GM23248 (cell line): ENCODE measurements at regions not wholly inside any gene's neighbourhood (a gene's known extent, or its start where the extent isn't known, plus 50 kb on each side); places are given as distances from the start of the nearest gene placed in this dataset.

Source experiments
- DNase-seq: peaks from one replicate; pipeline ENCODE4 v3.0.0-alpha.2; 2015
- H2AFZ ChIP-seq: fragments of 200-600 bp; sonication (generic); 2 replicates; pipeline ENCODE4 v1.6.1; 2016; ENCODE audit warnings: antibody characterized with exemption
- H3F3A ChIP-seq: fragments of 200-600 bp; sonication (generic); 2 replicates; pipeline ENCODE4 v1.6.1; 2016; ENCODE audit warnings: mild to moderate bottlenecking, antibody characterized with exemption, mixed run types; ENCODE audit not compliant: insufficient read depth
- H3K27ac ChIP-seq: fragments of 200-600 bp; sonication (generic); 2 replicates; pipeline ENCODE4 v1.5.1; 2016; ENCODE audit warnings: mild to moderate bottlenecking
- H3K27me3 ChIP-seq: fragments of 200-600 bp; sonication (generic); replicated peaks from 2 replicates; pipeline ENCODE4 v1.6.1; 2016; ENCODE audit warnings: mild to moderate bottlenecking; ENCODE audit not compliant: insufficient read depth
- H3K36me3 ChIP-seq: fragments of 200-600 bp; sonication (generic); 2 replicates; pipeline ENCODE4 v1.6.1; 2016; ENCODE audit warnings: low read depth, mild to moderate bottlenecking
- H3K4me1 ChIP-seq: fragments of 200-600 bp; sonication (generic); 2 replicates; pipeline ENCODE4 v1.6.1; 2016; ENCODE audit warnings: mild to moderate bottlenecking; ENCODE audit not compliant: insufficient read depth
- H3K4me2 ChIP-seq: fragments of 200-600 bp; sonication (generic); one replicate; pipeline ENCODE4 v1.6.1; 2016; ENCODE audit warnings: mild to moderate bottlenecking; ENCODE audit not compliant: unreplicated experiment
- H3K4me3 ChIP-seq: fragments of 200-600 bp; sonication (generic); 2 replicates; pipeline ENCODE4 v1.5.1; 2016; ENCODE audit warnings: mild to moderate bottlenecking
- H3K79me2 ChIP-seq: fragments of 200-600 bp; sonication (generic); 2 replicates; pipeline ENCODE4 v1.6.1; 2016; ENCODE audit warnings: mild to moderate bottlenecking; ENCODE audit not compliant: insufficient read depth
- H3K9ac ChIP-seq: fragments of 200-600 bp; sonication (generic); 2 replicates; pipeline ENCODE4 v1.6.1; 2016; ENCODE audit warnings: mild to moderate bottlenecking
- H3K9me2 ChIP-seq: fragments of 200-600 bp; sonication (generic); 2 replicates; pipeline ENCODE4 v1.6.1; 2016; ENCODE audit warnings: mixed run types, mild to moderate bottlenecking, moderate library complexity; ENCODE audit not compliant: insufficient read depth
- H3K9me3 ChIP-seq: fragments of 200-600 bp; sonication (generic); one replicate; pipeline ENCODE4 v1.6.1; 2017; ENCODE audit warnings: low read depth
- H4K20me1 ChIP-seq: fragments of 200-600 bp; sonication (generic); 2 replicates; pipeline ENCODE4 v1.6.0; 2016; ENCODE audit not compliant: insufficient read depth
- EZH2 ChIP-seq: fragments of 200-600 bp; sonication (generic); IDR thresholded peaks from 2 replicates; pipeline ENCODE4 v1.6.1; 2018; ENCODE audit warnings: antibody characterized with exemption, mild to moderate bottlenecking; ENCODE audit not compliant: insufficient read depth, poor library complexity, severe bottlenecking
- EZH2phosphoT487 ChIP-seq: fragments of 200-600 bp; sonication (generic); IDR thresholded peaks from 2 replicates; pipeline ENCODE4 v1.6.1; 2018; ENCODE audit warnings: antibody characterized with exemption, moderate library complexity, mild to moderate bottlenecking, low read depth; ENCODE audit not compliant: insufficient read depth
- WGBS, 2 experiments: methylation state at CpG; one replicate each; pipeline ENCODE4 v1.1.6; 2015 to 2017; ENCODE audit warnings: low lambda C conversion rate in 2 of 2, low coverage in 1 of 2; ENCODE audit errors: missing lambda C conversion rate in 2 of 2; 5-methylcytosine and 5-hydroxymethylcytosine counted together
- in situ Hi-C: fragments of 300-500 bp; cut with MboI; formaldehyde crosslinking; loops from 2 replicates; pipeline ENCODE4 v1.15.0; 2020

DNA sequence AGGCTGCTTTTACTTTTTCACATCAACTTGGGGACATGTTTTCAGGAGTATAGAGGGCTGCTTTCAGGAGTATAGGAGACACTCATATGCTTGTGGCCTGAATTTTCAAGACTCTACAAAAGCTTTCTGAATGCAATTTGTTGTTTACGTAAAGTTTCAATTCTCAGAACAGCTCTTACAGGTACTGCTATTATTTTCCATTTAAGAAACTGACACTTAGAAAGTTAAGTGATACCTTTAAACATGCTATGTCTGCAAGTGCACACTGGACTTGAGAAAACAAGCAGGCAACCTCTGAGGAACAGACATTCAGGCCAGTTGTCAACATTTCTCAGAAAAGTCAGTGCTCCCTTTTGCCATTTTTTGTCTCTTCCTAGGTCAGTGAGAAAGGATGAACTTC lies 70.0 kb upstream of the PHYHIPL start:
- TF ChIP-seq EZH2phosphoT487 (no peak), EZH2 (no peak)
- no peak for DNase-seq
- no peaks in the 10 kb centered on the region for H3F3A ChIP-seq
- no peaks in the 10 kb centered on the region for H3K9me2 ChIP-seq
- in situ Hi-C loops, result no loop called here
- WGBS, 2 experiments, result 81 to 87% methylated on average over 1 of the region's 1 CpG
- H3K79me2 ChIP-seq, result no peaks in the 10 kb centered on the region
- H3K9me3 ChIP-seq, result no peaks in the 10 kb centered on the region
- H3K4me1 ChIP-seq, result no peaks in the 10 kb centered on the region
- H3K27ac ChIP-seq, result no peak overlapping the region
- H4K20me1 ChIP-seq, result no peaks in the 10 kb centered on the region
- H3K4me2 ChIP-seq, result no peak overlapping the region
- no peaks in the 10 kb centered on the region for H3K36me3 ChIP-seq
- H3K4me3 ChIP-seq, result no peak overlapping the region
- H3K9ac ChIP-seq, result no peak overlapping the region
- no peaks in the 10 kb centered on the region; the same call in 1 of the 2 replicates for H3K27me3 ChIP-seq
- no peak overlapping the region for H2AFZ ChIP-seq

DNA sequence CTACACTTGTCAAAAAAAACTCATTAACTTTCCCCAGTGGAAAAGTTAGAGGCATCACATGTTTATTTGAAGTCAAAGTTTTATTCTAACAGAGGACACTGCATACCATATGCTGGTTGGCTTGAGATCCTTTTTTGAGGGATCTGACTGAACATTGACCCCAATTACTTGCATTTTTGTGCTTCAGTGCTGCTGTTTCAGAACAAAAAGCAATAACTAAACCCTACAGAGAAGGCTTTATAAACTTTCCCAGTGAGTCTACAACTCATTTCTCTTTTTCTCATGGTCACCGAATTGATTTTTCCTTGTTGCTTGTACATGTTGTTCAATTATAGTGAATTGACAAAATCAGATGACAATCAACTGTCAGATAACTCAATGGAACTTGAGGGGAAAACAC lies 69.3 kb upstream of the PHYHIPL start:
- WGBS, 2 experiments, result 75 to 89% methylated on average over 1 of the region's 1 CpG
- in situ Hi-C loops, result no loop called here
- Histone ChIP-seq H3K9ac (no peak overlapping the region), H3K27ac (no peak overlapping the region), H3K79me2 (no peaks in the 10 kb centered on the region), H3K9me2 (no peaks in the 10 kb centered on the region), H3K27me3 (no peaks in the 10 kb centered on the region; the same call in 1 of the 2 replicates), H3K4me1 (no peaks in the 10 kb centered on the region), H2AFZ (no peak overlapping the region), H3K9me3 (no peaks in the 10 kb centered on the region), H3K4me2 (no peak overlapping the region), H3K36me3 (no peaks in the 10 kb centered on the region), H3F3A (no peaks in the 10 kb centered on the region), H4K20me1 (no peaks in the 10 kb centered on the region), H3K4me3 (no peak overlapping the region)
- TF ChIP-seq EZH2, result no peak
- no peak for TF ChIP-seq EZH2phosphoT487
- no peak for DNase-seq

DNA sequence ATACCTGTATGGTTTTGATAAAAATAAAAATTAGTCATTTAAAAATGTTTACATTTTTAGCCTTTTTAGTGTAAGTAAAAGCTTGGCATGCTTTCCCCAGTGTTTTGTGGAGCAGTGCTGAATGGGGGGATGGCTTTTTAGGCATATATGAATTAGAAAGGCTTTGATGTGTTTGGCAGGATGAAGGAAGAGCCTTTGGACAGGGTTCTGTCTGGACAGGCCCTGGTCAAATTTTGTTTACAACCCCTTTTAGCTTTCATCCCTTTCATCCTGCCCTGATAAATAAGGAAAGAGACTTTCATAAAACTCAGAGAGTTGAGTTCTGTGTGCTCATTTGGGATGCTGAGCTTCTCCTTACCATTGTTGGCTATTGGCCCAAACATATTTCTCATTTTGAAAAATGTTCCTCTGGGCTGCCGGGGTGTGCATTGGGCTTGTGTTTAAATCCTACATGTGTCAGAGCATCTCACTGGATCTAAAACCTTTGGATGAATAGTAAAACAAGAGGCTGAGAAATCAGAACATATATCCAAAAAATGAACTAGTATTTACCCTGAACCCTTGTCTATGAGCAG lies 68.1 kb upstream of the PHYHIPL start:
- TF ChIP-seq EZH2 (no peak), EZH2phosphoT487 (no peak)
- no peaks in the 10 kb centered on the region for H3K79me2 ChIP-seq
- 50 to 61% methylated on average over 1 of the region's 1 CpG for WGBS, 2 experiments
- no peak overlapping the region for H3K4me2 ChIP-seq
- in situ Hi-C loops, result no loop called here
- no peaks in the 10 kb centered on the region for H4K20me1 ChIP-seq
- no peak for DNase-seq
- H3K27ac ChIP-seq, result no peak overlapping the region
- no peak overlapping the region for H3K4me3 ChIP-seq
- H3K9me3 ChIP-seq, result no peaks in the 10 kb centered on the region
- H3F3A ChIP-seq, result no peaks in the 10 kb centered on the region
- H3K27me3 ChIP-seq, result peaks cover 5% of the 10 kb centered on the region; the same call in 1 of the 2 replicates
- H3K4me1 ChIP-seq, result no peaks in the 10 kb centered on the region
- no peak overlapping the region for H2AFZ ChIP-seq
- H3K9me2 ChIP-seq, result no peaks in the 10 kb centered on the region
- H3K9ac ChIP-seq, result no peak overlapping the region
- no peaks in the 10 kb centered on the region for H3K36me3 ChIP-seq

DNA sequence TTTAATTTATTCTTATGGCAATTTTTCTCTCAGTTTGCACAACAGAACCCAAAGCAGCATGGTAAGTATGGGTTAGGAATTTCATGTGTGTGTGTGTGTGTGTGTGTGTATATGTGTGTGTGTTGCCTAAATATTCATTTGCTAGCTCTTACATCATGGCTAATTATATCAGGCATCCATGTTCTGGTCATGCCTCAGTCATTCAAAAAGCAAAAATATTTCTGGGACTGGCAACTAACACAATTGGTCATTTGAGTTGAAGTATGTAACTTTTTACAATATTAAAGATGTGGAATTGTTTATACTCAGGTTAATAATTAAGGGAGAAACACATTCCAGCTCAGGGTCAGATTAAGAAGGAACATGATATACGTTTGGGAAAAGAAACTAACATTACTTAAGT lies 67.6 kb upstream of the PHYHIPL start:
- no peaks in the 10 kb centered on the region for H3F3A ChIP-seq
- no peaks in the 10 kb centered on the region for H3K4me1 ChIP-seq
- no peaks in the 10 kb centered on the region for H3K9me3 ChIP-seq
- no peaks in the 10 kb centered on the region for H3K79me2 ChIP-seq
- H3K36me3 ChIP-seq, result no peaks in the 10 kb centered on the region
- TF ChIP-seq EZH2 (no peak), EZH2phosphoT487 (no peak)
- H3K27me3 ChIP-seq, result peaks cover 5% of the 10 kb centered on the region
- H2AFZ ChIP-seq, result no peak overlapping the region
- 30 to 36% methylated on average over 1 of the region's 1 CpG for WGBS, 2 experiments
- H3K4me2 ChIP-seq, result no peak overlapping the region
- no peak for DNase-seq
- H3K9me2 ChIP-seq, result no peaks in the 10 kb centered on the region
- H3K9ac ChIP-seq, result no peak overlapping the region
- no peaks in the 10 kb centered on the region for H4K20me1 ChIP-seq
- in situ Hi-C loops, result no loop called here
- no peak overlapping the region for H3K4me3 ChIP-seq
- no peak overlapping the region for H3K27ac ChIP-seq

DNA sequence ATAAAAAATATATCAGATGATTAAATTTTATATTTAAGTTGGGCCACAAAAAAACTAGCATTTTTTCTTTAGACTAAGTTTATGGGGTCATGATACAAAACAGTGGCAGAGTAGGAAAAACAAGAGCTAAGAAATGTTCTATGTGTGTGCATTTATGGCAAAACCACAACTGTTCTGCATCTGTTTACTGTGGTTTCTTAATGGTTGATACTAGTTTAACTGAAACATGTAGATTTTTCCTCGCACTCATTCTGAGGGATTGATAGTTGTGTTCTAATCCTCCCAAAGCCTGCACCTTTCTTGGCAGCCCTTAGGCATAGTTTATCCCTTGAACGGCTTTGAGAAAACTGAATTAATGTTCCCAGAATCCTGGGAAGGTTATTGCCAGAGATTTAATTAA lies 66.6 kb upstream of the PHYHIPL start:
- Histone ChIP-seq H3K4me2 (no peak overlapping the region), H3K36me3 (no peaks in the 10 kb centered on the region), H3K27me3 (peaks cover 5% of the 10 kb centered on the region), H3F3A (no peaks in the 10 kb centered on the region), H3K9me2 (no peaks in the 10 kb centered on the region), H3K4me1 (no peaks in the 10 kb centered on the region), H3K4me3 (no peak overlapping the region), H3K9ac (no peak overlapping the region), H3K79me2 (no peaks in the 10 kb centered on the region), H3K27ac (no peak overlapping the region), H2AFZ (no peak overlapping the region), H4K20me1 (no peaks in the 10 kb centered on the region), H3K9me3 (no peaks in the 10 kb centered on the region)
- in situ Hi-C loops, result no loop called here
- TF ChIP-seq EZH2 (no peak), EZH2phosphoT487 (no peak)
- WGBS, 2 experiments, result 68 to 72% methylated on average over 2 of the region's 2 CpGs
- no peak for DNase-seq
